B cell (primary cell): ENCODE measurements at regions not wholly inside any gene's neighbourhood (a gene's known extent, or its start where the extent isn't known, plus 50 kb on each side); places are given as distances from the start of the nearest gene placed in this dataset.

Experiments
- ATAC-seq: fragments of 200-7000 bp; cut with Tn5 transposase; one replicate; pipeline ENCODE4 v1.10.0; 2021; ENCODE audit warnings: low read depth, mild to moderate bottlenecking, moderate number of reproducible peaks, moderate library complexity
- CTCF ChIA-PET: fragments of 350-600 bp; sonication (Branson Sonifier 250); formaldehyde crosslinking; loops from one replicate; lab custom pipeline; 2021; ENCODE audit warnings: antibody characterized with exemption, inconsistent platforms; lab: Charles Lee
- POLR2A ChIA-PET: fragments of 350-600 bp; sonication (Branson Sonifier 250); formaldehyde crosslinking; loops from one replicate; lab custom pipeline; 2021; ENCODE audit warnings: antibody characterized with exemption; lab: Charles Lee
- DNase-seq: peaks from one replicate; pipeline ENCODE4 v3.0.0; 2013
- H2AFZ ChIP-seq: 2 replicates; pipeline ENCODE4 v1.6.1; 2012; ENCODE audit warnings: mild to moderate bottlenecking, low read depth, low read length; ENCODE audit not compliant: insufficient read depth, poor library complexity, severe bottlenecking
- H3K27ac ChIP-seq, 2 donors: 1 replicate in 1 of 2; 2 replicates in 1 of 2; pipeline ENCODE4 v1.5.1; 2012 to 2013; ENCODE audit warnings: low read length in 2 of 2, mild to moderate bottlenecking in 2 of 2, moderate library complexity in 1 of 2
- H3K27me3 ChIP-seq, 4 experiments: fragments of 200-600 bp in 1 of 4; sonication (generic) in 1 of 4; replicated peaks in 1 of 4; 1 replicate in 2 of 4; 2 replicates in 2 of 4; pipeline versions ENCODE4 v1.6.1 to v1.7.0; 2013 to 2016; ENCODE audit warnings: low read length in 3 of 4, mild to moderate bottlenecking in 2 of 4, mixed read lengths in 1 of 4, moderate library complexity in 1 of 4; ENCODE audit not compliant: insufficient read depth in 4 of 4, control insufficient read depth in 3 of 4; ENCODE audit errors: control extremely low read depth in 1 of 4
- H3K36me3 ChIP-seq, 2 experiments: replicated peaks in 1 of 2; 1 replicate in 1 of 2; 2 replicates in 1 of 2; pipeline versions ENCODE4 v1.6.1 to v1.7.1; 2013; ENCODE audit warnings: low read length in 1 of 2; ENCODE audit not compliant: insufficient read depth in 2 of 2, control insufficient read depth in 1 of 2; ENCODE audit errors: control extremely low read depth in 1 of 2, extremely low read depth in 1 of 2
- H3K4me1 ChIP-seq, 2 donors: fragments of 200-600 bp in 1 of 2; sonication (generic) in 1 of 2; 1 replicate in 1 of 2; 2 replicates in 1 of 2; pipeline versions ENCODE4 v1.5.1 to v1.6.1; 2013 to 2017; ENCODE audit warnings: low read length in 2 of 2; ENCODE audit not compliant: control insufficient read depth in 2 of 2, insufficient read depth in 2 of 2
- H3K4me2 ChIP-seq: replicated peaks from 2 replicates; pipeline ENCODE3; 2012; ENCODE audit warnings: mild to moderate bottlenecking, low read depth, low read length; ENCODE audit not compliant: poor library complexity, severe bottlenecking
- H3K4me3 ChIP-seq, 5 experiments: fragments of 200-600 bp in 1 of 5; sonication (generic) in 1 of 5; 1 replicate in 3 of 5; 2 replicates in 2 of 5; pipeline versions ENCODE4 v1.5.1 to v1.7.0; 2011 to 2016; ENCODE audit warnings: low read length in 4 of 5, mild to moderate bottlenecking in 4 of 5, low read depth in 2 of 5, control low read depth in 1 of 5, moderate library complexity in 1 of 5; ENCODE audit not compliant: insufficient read depth in 1 of 5; ENCODE audit errors: control extremely low read depth in 1 of 5, extremely low read depth in 1 of 5
- H3K79me2 ChIP-seq: fragments of 200-600 bp; sonication (generic); one replicate; pipeline ENCODE4 v1.6.0; 2016; ENCODE audit warnings: low read length; ENCODE audit not compliant: control insufficient read depth, insufficient read depth
- H3K9ac ChIP-seq: fragments of 200-600 bp; sonication (generic); 2 replicates; pipeline ENCODE4 v1.6.1; 2017; ENCODE audit warnings: mild to moderate bottlenecking, low read length, moderate library complexity
- H3K9me3 ChIP-seq, 3 donors: one replicate each; pipeline versions ENCODE4 v1.6.1 to v1.7.1; 2013; ENCODE audit warnings: low read length in 2 of 3; ENCODE audit not compliant: control insufficient read depth in 2 of 3, insufficient read depth in 1 of 3; ENCODE audit errors: control extremely low read depth in 1 of 3
- H4K20me1 ChIP-seq: 2 replicates; pipeline ENCODE4 v1.6.0; 2012; ENCODE audit warnings: mild to moderate bottlenecking, low read length; ENCODE audit not compliant: insufficient read depth, control insufficient read depth, poor library complexity, severe bottlenecking
- H3K27ac Mint-ChIP-seq: one replicate; pipeline ENCODE4 v1.8.0; 2021; ENCODE audit warnings: mixed read lengths
- H3K27me3 Mint-ChIP-seq: one replicate; pipeline ENCODE4 v1.8.0; 2021; ENCODE audit warnings: mixed read lengths
- H3K4me1 Mint-ChIP-seq: one replicate; pipeline ENCODE4 v1.8.0; 2021; ENCODE audit warnings: mixed read lengths
- H3K4me3 Mint-ChIP-seq: one replicate; pipeline ENCODE4 v1.8.0; 2021; ENCODE audit warnings: mixed read lengths
- H3K9me3 Mint-ChIP-seq: one replicate; pipeline ENCODE4 v1.8.0; 2022; ENCODE audit warnings: mixed read lengths; ENCODE audit not compliant: insufficient read depth
- EZH2 ChIP-seq: IDR thresholded peaks from 2 replicates; pipeline ENCODE4 v1.6.1; 2012; ENCODE audit warnings: borderline replicate concordance, low read depth, mild to moderate bottlenecking, moderate library complexity, low read length; ENCODE audit not compliant: insufficient read depth, poor library complexity, severe bottlenecking
- WGBS: methylation state at CpG from one replicate; pipeline ENCODE4 v1.1.5; 2013; ENCODE audit warnings: missing lambda C conversion rate; ENCODE audit not compliant: insufficient coverage; 5-methylcytosine and 5-hydroxymethylcytosine counted together
- intact Hi-C: fragments of 100-400 bp; cut with micrococcal nuclease; formaldehyde crosslinking; loops from one replicate; pipeline ENCODE4 v1.10.0; 2022
- TF ChIP-seq, protein P1 (sequence below): fragments of 200-600 bp; IDR thresholded peaks from one replicate; pipeline ENCODE4 v1.8.0; 2022; ENCODE audit warnings: antibody characterized with exemption, mild to moderate bottlenecking

DNA sequence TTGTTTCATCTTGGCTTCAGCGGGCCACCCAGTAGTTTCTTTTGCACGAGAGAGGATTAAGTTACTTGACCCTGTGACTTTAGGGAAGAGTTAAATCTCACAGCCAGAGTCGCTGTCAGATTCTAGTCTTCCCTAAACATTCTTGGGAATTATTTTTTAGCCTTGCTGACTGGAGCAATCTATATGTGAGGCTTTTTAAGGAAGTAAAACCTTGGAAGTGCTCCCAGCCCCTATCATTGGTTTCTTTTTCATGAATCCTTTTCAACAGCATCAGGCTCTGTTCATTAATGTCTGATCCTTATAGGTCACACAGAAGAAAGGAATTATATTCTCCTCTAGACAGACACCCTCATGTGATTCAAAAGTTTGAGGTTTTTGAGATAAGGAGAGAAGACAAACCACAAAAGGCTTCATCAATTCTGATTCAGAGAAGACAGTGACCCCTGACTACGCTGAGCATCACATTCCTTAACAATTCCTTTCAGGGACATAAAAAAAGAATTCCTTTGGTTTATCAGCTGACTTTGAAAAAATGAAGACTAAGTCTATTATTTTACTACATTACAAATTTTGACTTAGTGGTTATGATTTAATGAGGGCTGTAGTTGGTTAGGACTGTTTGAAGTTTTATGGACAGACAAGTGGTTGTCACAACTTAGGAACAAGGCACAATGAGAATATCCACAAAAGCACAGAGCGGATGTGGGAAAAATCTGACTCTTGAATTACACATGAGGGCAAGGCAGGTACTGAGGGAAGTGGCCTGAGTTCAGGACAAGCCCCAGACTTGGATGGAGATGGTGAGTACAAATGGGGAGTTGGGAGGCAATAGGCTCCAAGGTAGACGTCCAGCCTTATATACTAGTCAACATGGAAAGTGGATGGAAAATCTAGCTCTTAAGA is 171.1 kb upstream of the STT3B start:
- CTCF ChIA-PET = no interaction called here

DNA sequence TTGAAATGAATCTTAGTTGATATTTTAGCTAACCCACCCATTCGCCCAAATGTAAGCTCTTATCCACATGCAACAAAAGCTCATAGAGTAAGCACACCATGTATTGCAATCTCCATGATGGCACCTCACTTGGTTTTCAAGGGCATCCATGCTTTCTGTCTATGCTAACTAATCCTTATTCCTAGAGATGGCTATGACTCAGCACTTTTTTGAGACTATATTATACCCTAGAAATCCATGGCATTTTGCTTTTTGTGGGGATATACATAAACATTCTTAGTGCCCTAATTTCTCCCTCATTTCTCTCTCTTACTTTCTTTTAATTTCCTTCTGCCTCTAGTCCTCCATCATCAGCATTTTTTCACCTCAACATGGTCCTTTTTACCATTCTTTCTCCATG is 168.5 kb upstream of the STT3B start:
- Mint-ChIP-seq H3K4me1 (no peaks in the 10 kb centered on the region), H3K27me3 (peaks cover 4% of the 10 kb centered on the region), H3K4me3 (no peak overlapping the region), H3K27ac (no peak overlapping the region), H3K9me3 (no peaks in the 10 kb centered on the region)
- no peak for ATAC-seq
- CTCF ChIA-PET = no interaction called here
- TF ChIP-seq, protein P1, sequence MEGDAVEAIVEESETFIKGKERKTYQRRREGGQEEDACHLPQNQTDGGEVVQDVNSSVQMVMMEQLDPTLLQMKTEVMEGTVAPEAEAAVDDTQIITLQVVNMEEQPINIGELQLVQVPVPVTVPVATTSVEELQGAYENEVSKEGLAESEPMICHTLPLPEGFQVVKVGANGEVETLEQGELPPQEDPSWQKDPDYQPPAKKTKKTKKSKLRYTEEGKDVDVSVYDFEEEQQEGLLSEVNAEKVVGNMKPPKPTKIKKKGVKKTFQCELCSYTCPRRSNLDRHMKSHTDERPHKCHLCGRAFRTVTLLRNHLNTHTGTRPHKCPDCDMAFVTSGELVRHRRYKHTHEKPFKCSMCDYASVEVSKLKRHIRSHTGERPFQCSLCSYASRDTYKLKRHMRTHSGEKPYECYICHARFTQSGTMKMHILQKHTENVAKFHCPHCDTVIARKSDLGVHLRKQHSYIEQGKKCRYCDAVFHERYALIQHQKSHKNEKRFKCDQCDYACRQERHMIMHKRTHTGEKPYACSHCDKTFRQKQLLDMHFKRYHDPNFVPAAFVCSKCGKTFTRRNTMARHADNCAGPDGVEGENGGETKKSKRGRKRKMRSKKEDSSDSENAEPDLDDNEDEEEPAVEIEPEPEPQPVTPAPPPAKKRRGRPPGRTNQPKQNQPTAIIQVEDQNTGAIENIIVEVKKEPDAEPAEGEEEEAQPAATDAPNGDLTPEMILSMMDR = no peak
- no peak for TF ChIP-seq EZH2
- no CpG with 5 or more reads among the region's 1 CpG for WGBS
- Histone ChIP-seq H3K36me3 (no peaks in the 10 kb centered on the region), H3K9ac (no peak overlapping the region), H2AFZ (no peak overlapping the region), H3K4me1 (no peaks in the 10 kb centered on the region), H3K27me3 (no peaks in the 10 kb centered on the region), H3K4me2 (no peak overlapping the region), H3K4me3 (no peak overlapping the region), H3K9me3 (no peaks in the 10 kb centered on the region), H3K79me2 (no peaks in the 10 kb centered on the region), H3K27ac (no peak overlapping the region), H4K20me1 (no peaks in the 10 kb centered on the region)
- intact Hi-C loops = no loop called here
- no peak for DNase-seq
- POLR2A ChIA-PET = no interaction called here

More for the DNA sequence above, 171.1 kb upstream of the STT3B start:
- Mint-ChIP-seq H3K9me3 (no peaks in the 10 kb centered on the region), H3K27ac (no peak overlapping the region), H3K4me1 (no peaks in the 10 kb centered on the region), H3K4me3 (no peak overlapping the region), H3K27me3 (peaks cover 4% of the 10 kb centered on the region)
- no peaks in the 10 kb centered on the region for H3K36me3 ChIP-seq
- H3K9ac ChIP-seq = no peak overlapping the region
- no peaks in the 10 kb centered on the region for H4K20me1 ChIP-seq
- no peak overlapping the region for H3K27ac ChIP-seq
- no peak overlapping the region for H2AFZ ChIP-seq
- H3K79me2 ChIP-seq = no peaks in the 10 kb centered on the region
- no peak for TF ChIP-seq EZH2
- TF ChIP-seq, protein P1 = no peak
- no peak for DNase-seq
- POLR2A ChIA-PET = no interaction called here
- peaks cover 0 to 5% (median 0%) of the 10 kb centered on the region in 3 donors for H3K9me3 ChIP-seq
- intact Hi-C loops = no loop called here
- no peak overlapping the region for H3K4me3 ChIP-seq
- no peak overlapping the region for H3K4me2 ChIP-seq
- no peaks in the 10 kb centered on the region for H3K27me3 ChIP-seq
- ATAC-seq = no peak
- H3K4me1 ChIP-seq = no peaks in the 10 kb centered on the region
- WGBS = 86% methylated on average over 1 of the region's 6 CpGs
